ENCODE measurements at regions not wholly inside any gene's neighbourhood (a gene's known extent, or its start where the extent isn't known, plus 50 kb on each side); places are given as distances from the start of the nearest gene placed in this dataset.

DNA sequence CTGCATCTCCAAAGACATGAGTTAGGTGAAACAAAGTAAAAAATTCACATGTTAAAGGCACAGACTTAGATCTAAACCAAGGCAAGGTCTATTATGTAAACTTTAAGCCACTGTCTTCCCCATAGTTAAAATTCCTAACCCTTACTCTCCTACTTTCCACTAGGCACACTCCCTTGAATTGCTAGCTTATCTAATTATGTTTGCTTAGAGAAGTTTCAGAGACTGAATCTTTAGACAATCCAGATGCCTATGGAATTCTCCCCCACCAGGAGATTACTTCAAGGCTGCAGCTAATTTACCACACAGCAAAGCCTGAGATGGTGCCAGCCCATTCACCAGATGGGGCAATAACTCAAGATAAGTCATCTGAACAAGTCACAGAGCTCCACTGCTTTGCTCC is 803.1 kb upstream of the COX7C start:
- H3K9me3 Mint-ChIP-seq (ENCODE audit: low read depth): no peaks in the 10 kb centered on the region
- TF ChIP-seq CTCF (IDR thresholded peaks at IDR 0.05): no peak
- no peak for DNase-seq (ENCODE audit: low spot score)
- H3K27ac Mint-ChIP-seq (ENCODE audit: unreplicated experiment): no peak overlapping the region
- H3K27me3 Mint-ChIP-seq (ENCODE audit: low read depth): peaks cover 9% of the 10 kb centered on the region
- H3K36me3 Mint-ChIP-seq (ENCODE audit: low read depth): no peaks in the 10 kb centered on the region
- H3K4me1 Mint-ChIP-seq (ENCODE audit: low read depth): no peaks in the 10 kb centered on the region
- H3K4me3 Mint-ChIP-seq (ENCODE audit: unreplicated experiment): no peak overlapping the region

DNA sequence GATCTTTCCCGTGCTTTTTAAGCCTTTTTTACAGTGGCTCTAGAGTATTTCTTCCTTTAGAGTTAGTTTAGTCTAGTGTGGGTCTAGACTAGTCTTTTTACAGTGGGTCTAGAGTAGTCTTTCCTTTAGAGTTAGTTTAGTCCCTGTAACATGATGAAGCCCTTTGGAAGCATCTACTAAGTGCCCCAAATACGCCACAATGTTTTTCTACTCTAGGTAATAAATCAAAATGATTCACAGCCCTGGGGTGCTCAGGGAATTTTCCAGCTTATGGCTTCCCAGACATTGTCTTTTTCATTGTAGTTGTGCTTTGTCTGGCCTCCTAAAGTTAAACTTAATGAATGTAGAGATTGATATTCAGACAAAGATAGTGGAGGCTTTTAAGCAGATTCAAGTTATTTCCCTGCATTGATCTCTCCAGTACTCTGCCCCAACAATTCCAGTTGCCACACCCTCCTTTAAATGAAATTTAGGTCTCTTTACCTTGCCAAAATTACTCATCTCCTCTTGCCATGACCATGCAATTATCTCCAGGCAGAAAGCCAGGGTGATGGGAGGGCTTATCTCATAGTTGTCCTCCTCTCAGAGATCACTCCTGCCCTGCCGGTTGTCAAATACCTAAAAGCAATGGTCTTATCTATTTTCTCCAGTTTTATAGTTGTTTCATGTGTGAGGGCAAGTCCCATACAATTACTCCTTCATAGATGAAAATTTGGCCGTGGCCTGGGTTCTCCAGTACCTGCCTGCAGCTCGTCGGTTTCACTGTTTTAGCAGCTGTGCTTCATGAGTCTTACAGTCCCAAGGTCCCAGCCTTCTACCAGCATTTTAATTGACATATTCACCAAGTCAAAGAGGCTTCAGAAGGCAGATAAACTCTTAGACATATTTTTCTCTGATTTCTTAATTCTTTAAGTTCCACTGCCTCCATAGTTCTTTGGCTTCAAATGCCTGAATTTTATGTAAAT is 794.0 kb upstream of the COX7C start:
- no peak for DNase-seq (ENCODE audit: low spot score)
- Mint-ChIP-seq H3K27ac (ENCODE audit: unreplicated experiment) (no peak overlapping the region), H3K27me3 (ENCODE audit: low read depth) (peaks cover 9% of the 10 kb centered on the region), H3K9me3 (ENCODE audit: low read depth) (no peaks in the 10 kb centered on the region), H3K36me3 (ENCODE audit: low read depth) (no peaks in the 10 kb centered on the region), H3K4me1 (ENCODE audit: low read depth) (no peaks in the 10 kb centered on the region), H3K4me3 (ENCODE audit: unreplicated experiment) (no peak overlapping the region)
- no peak for TF ChIP-seq CTCF (IDR thresholded peaks at IDR 0.05)

GRCh38 chr5:85838781-85839180 is 779.0 kb upstream of the COX7C start:
- H3K27ac Mint-ChIP-seq (ENCODE audit: unreplicated experiment): no peak overlapping the region
- no peaks in the 10 kb centered on the region for H3K4me1 Mint-ChIP-seq (ENCODE audit: low read depth)
- no peaks in the 10 kb centered on the region for H3K9me3 Mint-ChIP-seq (ENCODE audit: low read depth)
- DNase-seq (ENCODE audit: low spot score): no peak
- TF ChIP-seq CTCF (IDR thresholded peaks at IDR 0.05): no peak
- H3K36me3 Mint-ChIP-seq (ENCODE audit: low read depth): no peaks in the 10 kb centered on the region
- H3K27me3 Mint-ChIP-seq (ENCODE audit: low read depth): peaks cover 6% of the 10 kb centered on the region
- H3K4me3 Mint-ChIP-seq (ENCODE audit: unreplicated experiment): no peak overlapping the region

DNA sequence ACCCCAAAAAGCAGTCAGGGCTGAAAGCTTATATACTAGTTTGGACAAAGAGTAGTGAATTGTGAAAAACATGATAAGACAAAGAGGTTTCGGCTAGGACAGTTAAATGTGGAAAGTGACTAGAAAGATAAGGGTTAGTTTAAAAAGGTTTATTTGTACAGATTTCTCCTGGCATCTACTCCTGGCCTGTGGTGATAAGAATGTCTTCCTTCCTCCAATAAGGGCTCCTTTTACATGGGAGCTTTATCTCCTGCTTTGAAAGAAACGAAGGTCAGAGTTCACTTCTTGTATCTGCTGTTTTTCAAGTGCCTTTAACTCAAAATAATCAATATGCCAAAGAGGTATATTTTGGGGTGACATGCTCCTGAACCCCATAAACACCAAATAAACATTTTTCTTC is 776.1 kb upstream of the COX7C start:
- H3K36me3 Mint-ChIP-seq (ENCODE audit: low read depth): no peaks in the 10 kb centered on the region
- H3K27me3 Mint-ChIP-seq (ENCODE audit: low read depth): peaks cover 4% of the 10 kb centered on the region
- H3K4me1 Mint-ChIP-seq (ENCODE audit: low read depth): no peaks in the 10 kb centered on the region
- H3K4me3 Mint-ChIP-seq (ENCODE audit: unreplicated experiment): no peak overlapping the region
- H3K9me3 Mint-ChIP-seq (ENCODE audit: low read depth): peaks cover 3% of the 10 kb centered on the region
- no peak overlapping the region for H3K27ac Mint-ChIP-seq (ENCODE audit: unreplicated experiment)
- DNase-seq (ENCODE audit: low spot score): no peak
- no peak for TF ChIP-seq CTCF (IDR thresholded peaks at IDR 0.05)

GRCh38 chr5:85843535-85843934 is 774.2 kb upstream of the COX7C start:
- Mint-ChIP-seq H3K27ac (ENCODE audit: unreplicated experiment) (no peak overlapping the region), H3K27me3 (ENCODE audit: low read depth) (peaks cover 7% of the 10 kb centered on the region)

More at GRCh38 chr5:85843535-85843934, 774.2 kb upstream of the COX7C start:
- no peak for TF ChIP-seq CTCF (IDR thresholded peaks at IDR 0.05)
- Mint-ChIP-seq H3K4me3 (ENCODE audit: unreplicated experiment) (no peak overlapping the region), H3K36me3 (ENCODE audit: low read depth) (no peaks in the 10 kb centered on the region), H3K9me3 (ENCODE audit: low read depth) (peaks cover 3% of the 10 kb centered on the region), H3K4me1 (ENCODE audit: low read depth) (no peaks in the 10 kb centered on the region)
- DNase-seq (ENCODE audit: low spot score): no peak
